A549 (cell line): ENCODE measurements at regions not wholly inside any gene's neighbourhood (a gene's known extent, or its start where the extent isn't known, plus 50 kb on each side); places are given as distances from the start of the nearest gene placed in this dataset.

Source experiments
- ATAC-seq, 2 experiments: fragments of 200-7000 bp in 1 of 2; fragments of >200 bp in 1 of 2; cut with Nextera tagmentation in 1 of 2; cut with Tn5 transposase in 1 of 2; 3 replicates each; pipeline versions ENCODE4 v1.8.0 to v1.9.1; 2018 to 2020; ENCODE audit warnings: mild to moderate bottlenecking in 1 of 2, moderate library complexity in 1 of 2
- CTCF ChIA-PET: fragments of 300-600 bp; sonication (Branson Sonifier 250); formaldehyde crosslinking; extraction: SDS; loops from one replicate; lab custom pipeline; 2021; ENCODE audit warnings: antibody characterized with exemption, inconsistent platforms; lab: Yijun Ruan, JAX
- POLR2A ChIA-PET: fragments of 350-600 bp; formaldehyde crosslinking; extraction: SDS; loops from one replicate; lab custom pipeline; 2021; ENCODE audit warnings: antibody characterized with exemption, inconsistent platforms; lab: Yijun Ruan, JAX
- DNase-seq, 2 experiments: peaks; one replicate each; pipeline versions ENCODE4 v3.0.0 to v3.0.0-alpha.2; 2011 to 2016; ENCODE audit warnings: low read depth in 1 of 2, low spot score in 1 of 2
- FAIRE-seq: peaks from 2 replicates; lab custom pipeline; 2011; peaks lifted over from hg19 to GRCh38; lab: Jason Lieb, UNC
- H3K27ac ChIP-seq, 2 experiments: fragments of >200 bp; sonication (Bioruptor Twin); formaldehyde crosslinking; 3 replicates each; pipeline ENCODE4 v1.5.1; 2016 to 2017
- H3K4me1 ChIP-seq: fragments of >200 bp; sonication (Bioruptor Twin); formaldehyde crosslinking; 3 replicates; pipeline ENCODE4 v1.6.1; 2016
- H3K4me2 ChIP-seq: fragments of >200 bp; sonication (Bioruptor Twin); formaldehyde crosslinking; 3 replicates; pipeline ENCODE4 v1.6.1; 2016
- H3K4me3 ChIP-seq: fragments of >200 bp; sonication (Bioruptor Twin); formaldehyde crosslinking; 3 replicates; pipeline ENCODE4 v1.5.1; 2016
- H3K9me3 ChIP-seq: fragments of >200 bp; sonication (Bioruptor Twin); formaldehyde crosslinking; 3 replicates; pipeline ENCODE4 v1.6.1; 2016
- ATOH8 ChIP-seq: fragments of 250-450 bp; sonication (Bioruptor Pico); IDR thresholded peaks from 2 replicates; pipeline ENCODE4 v1.5.0; 2020; ENCODE audit warnings: low read depth, mild to moderate bottlenecking, moderate library complexity
- CTCF ChIP-seq: fragments of >200 bp; sonication (Bioruptor Twin); formaldehyde crosslinking; IDR thresholded peaks from 3 replicates; pipeline ENCODE4 v1.5.1; 2016
- ELK1 ChIP-seq: fragments of 150-350 bp; IDR thresholded peaks from 2 replicates; pipeline ENCODE4 v1.6.1; 2014; ENCODE audit warnings: low read depth, mild to moderate bottlenecking, low read length
- ESRRA ChIP-seq: fragments of 150-350 bp; IDR thresholded peaks from 2 replicates; pipeline ENCODE4 v1.6.1; 2014; ENCODE audit warnings: mild to moderate bottlenecking, low read length, borderline replicate concordance
- HEYL ChIP-seq: fragments of 250-450 bp; sonication (Bioruptor Pico); IDR thresholded peaks from 2 replicates; pipeline ENCODE4 v1.8.0; 2021; ENCODE audit warnings: mild to moderate bottlenecking, moderate library complexity
- HOXA7 ChIP-seq: fragments of 250-450 bp; sonication (Bioruptor Pico); IDR thresholded peaks from 2 replicates; pipeline ENCODE4 v1.5.0; 2020; ENCODE audit warnings: mild to moderate bottlenecking, moderate library complexity
- MAX ChIP-seq: IDR thresholded peaks from 2 replicates; pipeline ENCODE4 v1.6.1; 2012
- POLR2A ChIP-seq: IDR thresholded peaks from 2 replicates; pipeline ENCODE4 v1.6.1; 2012; ENCODE audit warnings: mild to moderate bottlenecking, low read length
- RAD21 ChIP-seq, 2 experiments: fragments of >200 bp in 1 of 2; sonication (Bioruptor Twin) in 1 of 2; formaldehyde crosslinking in 1 of 2; IDR thresholded peaks in 1 of 2; conservative IDR thresholded peaks in 1 of 2; 2 replicates in 1 of 2; 3 replicates in 1 of 2; pipeline ENCODE4 v1.6.1; 2012 to 2018; ENCODE audit warnings: inconsistent platforms in 1 of 2
- WGBS: methylation state at CpG from one replicate; pipeline ENCODE4 v1.1.6; 2017; ENCODE audit errors: missing lambda C conversion rate; 5-methylcytosine and 5-hydroxymethylcytosine counted together

- no peak for ATAC-seq
- TF ChIP-seq HOXA7 (CRISPR knock-in tag) (no peak), HEYL (CRISPR knock-in tag) (no peak), CTCF (peak; percentile 23; the same call in 2 of the 3 replicates), POLR2A (no peak)
- TF ChIP-seq, all 56 proteins: peak for 1
- Histone ChIP-seq H3K4me3 (peak overlapping the region; percentile 62), H3K4me1 (peaks cover 18% of the 10 kb centered on the region), H3K9me3 (peaks cover 4% of the 10 kb centered on the region; the same call in 2 of the 3 replicates), H3K27ac (peak overlapping the region in 1 of 2 experiments; percentile 92; a peak in 3 of 6 replicates), H3K4me2 (peak overlapping the region; percentile 86)
- no peak for FAIRE-seq
- ChIA-PET POLR2A (interaction anchor here (1.5 to 1.6 kb wide), 2 partner anchors 222 to 257 kb away, joined by 4 to 9 read pairs; no protein-coding TSS in a partner anchor), CTCF (interaction anchor here (1.5 to 4.5 kb wide), 7 partner anchors 23 to 342 kb away, joined by 7 to 65 read pairs (median 12); partner anchors contain the start of gene AFTPH)
- WGBS, result 64% methylated on average over 10 of the region's 10 CpGs
- DNase-seq, result no peak
Measured at GRCh38 chr2:64865831-64866345, 123.3 kb upstream of the SLC1A4 start.

GRCh38 chr2:64866797-64867196 lies 122.4 kb upstream of the SLC1A4 start:
- peaks cover 4% of the 10 kb centered on the region; the same call in 2 of the 3 replicates for H3K9me3 ChIP-seq
- POLR2A ChIA-PET, result interaction anchor here (1.1 to 1.6 kb wide), 3 partner anchors 213 to 258 kb away, joined by 4 to 9 read pairs (median 8); partner anchors contain the start of gene SERTAD2
- no peak overlapping the region; the same call in 2 of the 3 replicates for H3K4me2 ChIP-seq
- ATAC-seq (peak in 1 of 2 experiments; percentile 10; a peak in 1 of 6 replicates), DNase-seq (peak in 1 of 2 experiments; percentile 44), FAIRE-seq (no peak)
- TF ChIP-seq ATOH8 (no peak), MAX (peak; percentile 31; the same call in 1 of the 2 replicates)
- CTCF ChIA-PET, result interaction anchor here (0.8 to 4.5 kb wide), 28 partner anchors 9 to 536 kb away, joined by 3 to 65 read pairs (median 6); partner anchors contain the start of genes AFTPH and SERTAD2
- peaks cover 18% of the 10 kb centered on the region for H3K4me1 ChIP-seq
- no peak overlapping the region for H3K4me3 ChIP-seq
- H3K27ac ChIP-seq, result no peak overlapping the region; a peak in 1 of 6 replicates
- 34% methylated on average over 8 of the region's 8 CpGs for WGBS

GRCh38 chr2:64867253-64867996 lies 121.8 kb upstream of the SLC1A4 start:
- Histone ChIP-seq H3K4me1 (peaks cover 18% of the 10 kb centered on the region), H3K9me3 (peaks cover 4% of the 10 kb centered on the region; the same call in 2 of the 3 replicates), H3K27ac (no peak overlapping the region), H3K4me3 (no peak overlapping the region), H3K4me2 (no peak overlapping the region)
- 0 out of 2 replicates have a peak, but pooled peaks have one; percentile 3 for TF ChIP-seq MAX
- TF ChIP-seq ESRRA, result no peak
- no peak for ATAC-seq
- ChIA-PET POLR2A (interaction anchor here (1.1 to 1.6 kb wide), 4 partner anchors 213 to 258 kb away, joined by 4 to 9 read pairs (median 6); partner anchors contain the start of gene SERTAD2), CTCF (interaction anchor here (0.8 to 4.5 kb wide), 33 partner anchors 8 to 818 kb away, joined by 3 to 65 read pairs (median 5); partner anchors contain the start of genes AFTPH and SERTAD2)
- no peak for DNase-seq
- no peak for FAIRE-seq
- WGBS, result 75% methylated on average over 9 of the region's 9 CpGs

- FAIRE-seq, result no peak
- no peaks in the 10 kb centered on the region for H3K9me3 ChIP-seq
- ChIA-PET CTCF (interaction anchor here (0.6 to 4.5 kb wide), 19 partner anchors 9 to 537 kb away, joined by 3 to 65 read pairs (median 4); partner anchors contain the start of genes AFTPH and SERTAD2), POLR2A (no interaction called here)
- no peak overlapping the region for H3K27ac ChIP-seq
- no peak for TF ChIP-seq ELK1
- 0 out of 5 replicates have a peak, but pooled peaks of 1 of the 2 experiments have one; percentile 3 for TF ChIP-seq RAD21 (conservative IDR thresholded peaks at IDR 0.05 in 1 of 2, IDR thresholded peaks at IDR 0.05 in 1 of 2)
- TF ChIP-seq, all 56 proteins: peak for 1
- ATAC-seq (no peak), DNase-seq (no peak)
- Histone ChIP-seq H3K4me1 (peaks cover 18% of the 10 kb centered on the region), H3K4me3 (no peak overlapping the region), H3K4me2 (no peak overlapping the region)
- WGBS, result 91% methylated on average over 10 of the region's 10 CpGs
Measured at GRCh38 chr2:64869126-64869525, 120.1 kb upstream of the SLC1A4 start.
